ENCODE measurements at regions not wholly inside any gene's neighbourhood (a gene's known extent, or its start where the extent isn't known, plus 50 kb on each side); places are given as distances from the start of the nearest gene placed in this dataset.
"Not testable (repeated sequence)": the region's sequence is repeated elsewhere in the genome, so short reads cannot be mapped to it uniquely, and the experiment has no call there.

DNA sequence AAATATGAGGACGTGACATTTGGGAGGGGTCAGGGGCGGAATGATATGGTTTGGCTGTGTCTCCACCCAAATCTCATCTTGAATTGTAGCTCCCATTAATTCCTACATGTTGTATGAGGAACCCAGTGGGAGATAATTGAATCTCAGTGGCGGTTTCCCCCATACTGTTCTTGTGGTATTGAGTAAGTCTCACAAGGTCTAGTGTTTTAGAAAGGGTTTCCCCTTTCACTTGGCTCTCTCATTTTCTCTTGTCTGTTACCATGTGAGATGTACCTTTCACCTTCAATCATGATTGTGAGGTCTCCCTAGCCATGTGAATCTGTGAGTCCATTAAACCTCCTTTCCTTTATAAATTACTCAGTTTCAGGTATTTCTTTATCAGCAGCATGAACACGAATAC is 663.6 kb upstream of the CHRM3 start:
- no peak for DNase-seq

DNA sequence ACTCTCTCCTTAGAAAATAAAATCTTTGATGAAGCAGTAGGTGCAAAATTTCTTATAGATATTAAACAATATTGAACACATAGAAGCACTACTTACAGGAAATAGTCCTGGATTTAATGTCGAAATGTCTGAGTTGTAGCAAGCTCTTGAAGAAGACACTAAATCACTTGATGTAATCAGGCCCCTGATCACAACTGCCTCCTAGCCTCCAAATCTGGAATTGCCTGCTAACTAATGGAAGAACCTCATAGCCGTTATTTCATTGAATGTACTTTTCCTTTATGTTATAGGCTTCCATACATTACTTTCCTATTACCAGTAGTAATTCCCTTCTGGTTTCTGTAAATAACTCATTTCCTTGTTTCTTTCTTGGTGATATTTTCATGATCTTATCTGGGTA is 675.7 kb upstream of the CHRM3 start:
- no peak for DNase-seq

DNA sequence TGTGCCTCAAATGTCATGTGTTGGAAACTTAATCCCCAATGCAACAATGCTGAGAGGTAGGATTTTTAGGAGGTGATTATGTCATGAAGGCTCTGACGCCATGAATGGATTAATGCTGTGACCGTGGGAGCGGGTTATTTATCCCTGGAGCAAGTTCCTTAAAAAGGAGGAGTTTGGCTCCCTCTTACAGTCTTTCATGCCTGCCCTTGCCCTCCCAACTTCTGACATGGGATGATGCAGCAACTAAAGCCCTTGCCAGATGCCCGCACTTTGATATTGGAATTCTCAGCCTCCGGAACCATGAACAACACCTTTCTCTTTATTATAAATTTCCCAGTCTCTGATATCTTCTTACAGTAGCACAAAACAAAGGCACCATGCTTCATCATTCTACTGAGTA is 685.3 kb upstream of the CHRM3 start:
- no peak for DNase-seq

DNA sequence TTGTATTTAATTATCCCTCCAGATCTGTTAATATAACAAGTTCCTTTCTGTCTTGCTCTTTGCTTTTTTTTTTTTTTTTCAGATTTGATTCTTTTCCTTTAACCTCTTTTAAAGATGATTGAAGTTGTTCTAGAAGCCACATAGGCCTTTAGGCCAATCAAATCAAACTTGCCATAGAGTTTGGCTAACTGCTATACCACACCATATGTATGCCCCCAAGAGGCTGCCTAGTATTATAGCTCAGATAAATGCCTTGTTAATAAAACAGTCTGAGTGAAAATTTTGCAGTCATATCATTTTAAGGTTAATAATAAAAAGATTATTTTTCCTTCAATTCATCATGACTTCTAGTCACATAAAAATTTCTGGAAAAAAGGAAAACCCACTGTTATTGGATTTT is 696.0 kb upstream of the CHRM3 start:
- DNase-seq, result no peak

DNA sequence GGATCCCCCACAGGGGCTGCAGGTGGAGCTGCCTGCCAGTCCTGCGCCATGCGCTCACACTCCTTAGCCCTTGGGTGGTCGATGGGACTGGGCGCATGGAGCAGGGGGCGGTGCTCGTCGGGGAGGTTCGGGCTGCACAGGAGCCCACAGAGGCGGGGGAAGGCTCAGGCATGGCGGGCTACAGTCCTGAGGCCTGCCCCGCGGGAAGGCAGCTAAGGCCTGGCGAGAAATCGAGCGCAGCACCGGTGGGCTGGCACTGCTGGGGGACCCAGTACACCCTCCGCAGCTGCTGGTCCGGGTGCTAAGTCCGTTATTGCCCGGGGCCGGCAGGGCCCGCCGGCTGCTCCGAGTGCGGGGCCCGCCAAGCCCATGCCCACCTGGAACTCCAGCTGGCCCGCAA is 701.8 kb upstream of the CHRM3 start:
- DNase-seq, result not testable (repeated sequence)

GRCh38 chr1:238681451-238681850 is 704.9 kb upstream of the CHRM3 start:
- no peak for DNase-seq

GRCh38 chr1:238681021-238681420 is 705.3 kb upstream of the CHRM3 start:
- no peak for DNase-seq

DNA sequence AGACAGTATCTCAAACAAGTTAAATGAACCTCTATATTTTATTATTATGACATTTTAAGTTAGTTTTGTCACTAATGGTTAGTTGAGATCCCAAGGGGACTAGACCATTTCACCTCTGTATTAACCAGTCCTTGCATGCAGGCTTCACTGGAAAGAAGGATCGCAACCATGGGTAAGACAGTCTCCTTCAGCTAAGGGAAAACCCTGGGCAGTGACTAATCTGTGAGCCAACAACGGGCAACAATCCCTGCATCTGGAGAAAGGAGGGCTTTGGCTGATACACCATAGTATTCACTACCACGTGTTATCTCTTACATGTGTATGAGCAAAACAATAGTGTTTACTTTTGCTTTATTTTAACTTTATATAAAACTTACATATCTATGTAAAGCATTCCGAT is 708.8 kb upstream of the CHRM3 start:
- no peak for DNase-seq

DNA sequence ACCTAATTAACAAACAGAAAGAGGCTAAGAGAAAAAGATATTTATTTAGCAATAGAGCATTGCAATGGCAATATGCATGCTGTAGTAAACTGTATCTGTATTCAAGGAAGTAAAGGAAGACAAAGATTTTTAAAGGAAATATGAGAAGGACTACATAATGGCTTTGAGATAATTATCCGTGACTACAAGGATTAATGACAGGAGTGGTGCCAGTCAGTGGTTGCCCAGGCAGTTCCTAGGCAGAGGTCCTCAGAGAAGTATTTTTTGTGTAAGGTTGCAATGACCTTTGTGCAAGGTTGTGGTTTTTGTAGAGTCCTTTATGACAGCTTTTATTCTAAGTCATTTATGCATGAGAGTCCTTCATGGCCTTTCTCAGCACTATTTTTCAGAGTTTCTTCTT is 711.1 kb upstream of the CHRM3 start:
- no peak for DNase-seq

GRCh38 chr1:238674316-238674715 is 712.1 kb upstream of the CHRM3 start:
- no peak for DNase-seq

DNA sequence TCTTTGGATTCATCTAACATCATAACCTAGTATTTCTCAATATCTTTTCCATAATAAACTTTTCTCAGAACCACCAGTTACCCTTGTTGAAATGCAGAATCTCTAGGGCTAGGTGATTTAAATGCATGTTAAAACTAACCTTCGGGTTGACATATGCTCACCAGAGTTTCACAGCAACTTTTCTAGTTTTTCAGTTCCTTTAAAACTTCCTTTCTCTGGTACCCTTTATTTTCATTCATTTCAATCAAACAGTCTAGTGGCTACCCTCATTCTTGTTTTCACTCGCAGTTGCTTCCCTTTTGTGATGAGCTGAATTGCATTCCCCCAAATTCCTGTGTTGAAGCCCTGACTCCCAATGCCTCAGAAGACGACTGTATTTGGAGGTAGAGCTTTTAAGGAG is 712.8 kb upstream of the CHRM3 start:
- no peak for DNase-seq

DNA sequence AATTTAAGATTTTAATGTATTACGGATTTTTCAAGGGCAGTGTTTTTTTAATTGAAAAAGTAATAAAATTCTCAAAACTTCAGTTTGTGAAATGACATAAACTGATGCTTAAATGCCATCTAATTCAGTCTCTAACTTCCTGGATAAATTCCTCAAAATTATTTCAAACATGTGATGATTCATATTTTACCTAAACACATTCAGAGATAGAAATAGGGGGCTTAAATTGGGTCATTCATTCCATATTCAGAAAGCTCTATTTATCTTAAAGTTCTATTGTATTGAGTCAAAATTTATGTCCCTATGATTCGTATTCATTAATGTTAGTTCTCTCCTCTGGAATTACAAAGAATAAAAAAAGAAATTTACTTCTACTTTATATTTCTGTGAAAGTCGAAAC is 713.6 kb upstream of the CHRM3 start:
- no peak for DNase-seq

- no peak for DNase-seq
These were observed 714.1 kb upstream of the CHRM3 start for GRCh38 chr1:238672262-238672661.

DNA sequence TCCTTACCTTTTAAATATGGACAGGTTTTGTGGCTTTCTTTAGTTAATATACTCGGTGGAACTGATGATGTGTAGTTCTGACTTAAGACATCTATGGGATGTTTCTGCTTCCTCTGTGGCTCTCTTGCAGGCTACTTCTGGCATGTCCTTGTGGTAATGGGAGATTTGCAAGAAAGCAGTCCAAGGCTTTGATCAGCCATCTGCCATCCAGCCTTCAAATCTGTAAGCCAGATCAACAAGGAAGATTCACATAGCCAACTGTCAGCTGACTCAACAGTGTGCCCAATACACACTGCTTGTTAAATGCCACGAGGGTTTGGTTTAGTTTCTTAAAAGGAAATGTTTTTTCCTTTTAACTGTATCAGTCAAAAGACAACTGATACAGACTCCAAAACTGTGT is 722.2 kb upstream of the CHRM3 start:
- DNase-seq, result no peak

DNA sequence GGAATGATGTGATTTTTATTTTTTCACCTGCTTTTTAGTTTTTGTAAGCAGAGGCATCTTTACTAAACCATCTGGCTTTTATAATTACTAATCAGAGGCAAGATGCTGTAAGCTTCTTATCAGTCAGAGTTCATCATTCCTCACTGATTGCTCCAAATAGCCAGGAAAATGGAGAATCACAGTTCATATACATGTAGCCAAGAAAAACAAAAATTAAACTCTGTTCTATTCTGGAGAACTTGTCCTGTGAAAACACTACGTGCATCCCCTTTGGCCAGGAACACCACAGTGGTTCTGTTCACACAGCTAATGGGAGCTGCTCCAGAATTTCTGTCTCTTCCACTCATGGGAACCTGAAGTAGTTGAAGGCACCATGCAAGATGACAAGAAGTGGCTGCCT is 725.5 kb upstream of the CHRM3 start:
- DNase-seq, result no peak

DNA sequence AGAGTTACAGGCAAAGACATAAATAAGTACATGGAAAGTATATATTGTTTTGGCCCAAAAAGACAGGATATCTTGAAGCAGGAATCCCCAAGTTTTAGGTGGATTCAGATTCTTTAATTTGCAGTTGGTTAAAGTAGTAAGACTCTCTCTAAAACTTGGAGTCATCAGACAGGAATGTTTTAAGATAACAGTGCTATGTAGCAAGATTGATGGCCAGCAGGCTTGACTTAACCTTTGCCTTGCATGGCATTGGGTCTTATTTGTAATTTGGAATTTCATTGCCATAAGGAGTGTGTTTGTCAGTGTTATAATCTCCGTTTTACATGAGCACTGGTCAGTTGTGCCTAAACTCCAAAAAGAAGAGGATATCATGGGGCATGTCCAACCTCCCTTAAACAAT is 727.6 kb upstream of the CHRM3 start:
- no peak for DNase-seq

DNA sequence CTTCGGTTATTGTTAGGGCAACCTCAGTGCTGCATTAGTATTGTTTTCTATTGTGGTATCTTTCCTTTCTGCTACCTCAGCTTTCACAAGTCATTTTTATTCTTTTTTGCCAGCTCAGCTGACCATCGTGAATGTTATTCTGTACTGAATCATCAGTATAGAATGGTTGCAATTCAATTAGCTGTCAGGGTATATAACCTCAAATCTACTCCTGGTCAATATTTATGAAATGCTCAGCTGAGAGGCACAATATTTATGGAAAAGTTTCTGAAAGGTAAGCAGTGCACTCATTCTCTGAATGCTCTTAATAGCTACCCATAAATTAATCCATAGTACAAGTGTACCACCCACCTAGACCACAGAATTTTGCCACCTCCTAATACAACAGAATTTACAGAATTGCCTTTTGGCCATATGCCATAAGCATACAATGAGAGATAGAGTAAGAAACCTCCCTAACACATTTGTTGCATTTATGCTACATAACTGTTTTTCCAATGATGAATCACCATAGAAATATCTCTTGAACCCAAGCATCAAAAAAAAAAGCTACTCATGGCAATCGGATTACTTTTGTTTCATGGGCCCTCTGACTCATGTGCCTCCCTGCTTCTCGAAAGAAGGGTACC is 732.6 kb upstream of the CHRM3 start:
- no peak for DNase-seq

DNA sequence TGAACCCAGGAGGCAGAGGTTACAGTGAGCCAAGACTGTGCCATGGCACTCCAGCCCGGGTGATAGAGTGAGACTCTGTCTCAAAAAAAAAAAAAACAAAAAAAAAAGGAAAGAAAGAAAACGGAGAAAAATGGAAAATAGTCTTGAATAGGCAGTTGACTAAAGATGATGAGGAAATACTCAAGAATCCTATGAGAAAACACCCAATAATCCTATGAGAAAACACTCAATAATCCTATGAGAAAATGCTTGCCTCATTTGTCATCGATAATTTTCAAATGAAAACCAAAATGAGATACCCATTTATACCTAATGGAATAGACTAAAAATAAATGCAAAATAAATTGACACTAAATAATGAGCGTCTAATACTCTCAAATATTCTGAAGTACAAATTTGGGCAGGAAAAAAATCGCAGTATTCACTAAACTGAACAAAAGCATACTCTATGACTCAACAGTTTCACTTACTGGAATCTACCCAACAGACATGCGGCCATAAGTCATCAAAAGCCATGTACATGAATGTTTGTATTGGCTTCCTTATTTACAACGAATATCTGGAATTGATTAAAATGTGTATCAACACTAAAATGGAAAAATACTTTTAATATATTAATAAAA is 733.9 kb upstream of the CHRM3 start:
- DNase-seq, result no peak

DNA sequence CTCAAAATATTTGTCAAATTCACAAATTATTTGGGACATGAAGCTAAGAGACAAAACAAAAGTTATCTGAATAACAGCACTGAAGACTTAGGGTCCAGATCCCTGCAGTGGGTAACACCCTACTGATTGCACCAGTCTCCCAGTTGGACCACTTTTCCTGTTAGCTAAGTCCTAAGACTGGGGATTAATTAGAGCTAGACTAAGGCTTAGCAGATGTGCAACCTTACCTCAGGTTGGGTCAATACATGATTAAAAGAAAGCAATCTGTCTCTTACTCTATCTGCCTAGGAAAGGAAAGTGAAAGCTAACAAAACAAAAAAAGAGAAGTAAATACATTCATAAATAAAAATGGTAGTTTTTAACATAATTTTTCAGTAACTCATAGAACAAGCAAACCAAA is 737.2 kb upstream of the CHRM3 start:
- no peak for DNase-seq

GRCh38 chr1:238648751-238649150 is 737.6 kb upstream of the CHRM3 start:
- no peak for DNase-seq

GRCh38 chr1:238648296-238648695 is 738.1 kb upstream of the CHRM3 start:
- DNase-seq, result no peak

DNA sequence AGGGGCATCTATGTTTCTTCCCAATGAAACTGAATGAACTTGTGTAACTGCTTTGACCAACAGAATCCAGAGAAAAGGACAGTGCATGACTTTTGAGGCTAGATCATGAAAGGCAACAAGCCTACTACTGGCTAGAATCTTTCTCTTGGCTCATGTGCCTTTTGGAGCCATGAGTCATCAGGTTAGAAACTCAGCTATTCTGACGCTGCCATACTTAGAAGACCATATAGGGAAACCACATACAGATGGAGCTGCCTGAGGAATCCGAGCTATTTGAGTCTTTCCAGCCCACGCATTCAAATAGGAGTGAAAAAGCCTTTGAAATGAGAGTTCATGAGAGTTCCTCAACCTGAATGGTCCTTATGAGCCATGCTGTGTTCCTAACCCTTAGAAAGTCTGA is 738.5 kb upstream of the CHRM3 start:
- DNase-seq, result no peak

DNA sequence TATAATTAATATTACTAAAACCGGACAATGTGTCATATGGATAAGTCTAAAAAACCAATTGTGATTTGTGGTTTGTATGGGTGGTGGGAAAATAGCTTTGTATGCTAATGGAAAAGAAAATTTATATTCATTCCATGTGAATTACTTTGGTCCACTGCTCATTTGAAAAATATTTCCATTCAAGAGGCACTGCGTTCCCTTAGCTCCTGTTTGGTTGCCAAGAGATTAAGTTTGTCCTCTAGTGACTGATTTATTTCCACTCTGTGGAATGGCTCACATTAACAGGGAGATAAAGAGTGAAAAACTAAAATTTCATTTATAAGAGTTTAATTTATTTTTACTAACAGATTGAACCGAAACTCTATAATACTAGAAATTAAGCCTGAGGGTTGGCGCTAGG is 744.1 kb upstream of the CHRM3 start:
- DNase-seq, result no peak

DNA sequence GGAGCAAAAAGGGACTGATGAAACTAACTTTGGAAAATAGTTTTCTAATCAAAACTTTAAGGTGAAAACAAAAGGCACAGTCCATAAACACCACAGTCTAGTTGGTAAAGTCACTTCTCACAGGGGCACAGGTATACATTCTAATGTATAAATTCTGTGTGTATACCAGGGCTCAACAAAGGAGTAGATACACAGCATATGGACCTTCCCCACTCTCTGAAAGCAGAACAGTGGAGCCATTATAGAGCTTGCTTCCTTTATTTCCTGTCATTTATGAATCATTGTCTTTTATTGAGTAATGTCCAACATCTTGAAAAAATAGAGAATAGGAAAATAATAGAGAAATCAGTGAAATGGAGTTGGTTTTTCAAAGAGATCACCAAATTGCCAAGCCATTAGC is 746.5 kb upstream of the CHRM3 start:
- no peak for DNase-seq

DNA sequence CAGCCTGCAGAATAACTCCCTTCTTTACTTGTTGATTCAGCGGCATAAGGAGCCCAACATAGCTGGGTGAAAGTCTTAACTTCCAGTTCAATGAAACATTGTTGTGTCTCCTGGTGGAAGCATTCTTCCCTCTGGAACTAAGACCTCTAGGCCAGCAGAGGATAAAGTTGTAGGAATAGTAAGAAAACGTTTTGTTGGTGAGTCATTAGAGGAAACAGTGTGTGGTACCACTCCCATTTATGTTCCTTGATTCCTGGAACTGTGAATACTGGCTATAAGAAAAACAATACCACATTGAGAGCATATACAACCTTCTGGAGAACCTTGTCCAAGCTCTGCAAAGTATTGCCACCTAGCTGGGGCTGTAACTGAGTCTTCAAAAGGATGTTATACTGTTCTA is 737.4 kb upstream of the ZP4 start:
- DNase-seq, result no peak

Data from NCI-H526 (cell line).